CD14-positive monocyte (primary cell): ENCODE measurements at regions not wholly inside any gene's neighbourhood (a gene's known extent, or its start where the extent isn't known, plus 50 kb on each side); places are given as distances from the start of the nearest gene placed in this dataset.

ENCODE experiments used
- DNase-seq, 3 donors: peaks; one replicate each; pipeline ENCODE4 v3.0.0-alpha.2; 2011 to 2022
- H2AFZ ChIP-seq: 2 replicates; pipeline ENCODE4 v1.6.0; 2012; ENCODE audit warnings: mild to moderate bottlenecking, low read depth, low read length, inconsistent platforms; ENCODE audit not compliant: insufficient read depth, poor library complexity, severe bottlenecking
- H3K27ac ChIP-seq, 2 donors: 1 replicate in 1 of 2; 2 replicates in 1 of 2; pipeline ENCODE4 v1.5.1; 2012 to 2013; ENCODE audit warnings: low read length in 2 of 2, control low read depth in 1 of 2, inconsistent platforms in 1 of 2, low read depth in 1 of 2, mild to moderate bottlenecking in 1 of 2
- H3K27me3 ChIP-seq, 2 donors: one replicate each; pipeline versions ENCODE4 v1.6.0 to v1.6.1; 2011 to 2013; ENCODE audit warnings: low read length in 2 of 2; ENCODE audit not compliant: control insufficient read depth in 2 of 2, insufficient read depth in 2 of 2
- H3K36me3 ChIP-seq, 2 donors: replicated peaks in 1 of 2; 1 replicate in 1 of 2; 2 replicates in 1 of 2; pipeline versions ENCODE4 v1.5.1 to v1.6.1; 2012 to 2013; ENCODE audit warnings: low read length in 2 of 2, control low read depth in 1 of 2, inconsistent platforms in 1 of 2, mild to moderate bottlenecking in 1 of 2; ENCODE audit not compliant: insufficient read depth in 2 of 2, control insufficient read depth in 1 of 2
- H3K4me1 ChIP-seq, 2 donors: 1 replicate in 1 of 2; 2 replicates in 1 of 2; pipeline versions ENCODE4 v1.5.1 to v1.6.1; 2012 to 2013; ENCODE audit warnings: low read length in 2 of 2, control low read depth in 1 of 2, inconsistent platforms in 1 of 2, mild to moderate bottlenecking in 1 of 2, moderate library complexity in 1 of 2; ENCODE audit not compliant: insufficient read depth in 2 of 2, control insufficient read depth in 1 of 2
- H3K4me2 ChIP-seq: replicated peaks from 2 replicates; pipeline ENCODE3; 2012; ENCODE audit warnings: low read length, moderate library complexity, mild to moderate bottlenecking; ENCODE audit not compliant: poor library complexity, severe bottlenecking; ENCODE audit errors: extremely low read depth
- H3K4me3 ChIP-seq, 3 experiments: fragments of 200-600 bp in 1 of 3; sonication (generic) in 1 of 3; replicated peaks in 1 of 3; 1 replicate in 2 of 3; 2 replicates in 1 of 3; pipeline ENCODE4 v1.5.1; 2011 to 2013; ENCODE audit warnings: low read length in 3 of 3, mild to moderate bottlenecking in 3 of 3, control low read depth in 2 of 3, low read depth in 2 of 3, inconsistent platforms in 1 of 3, moderate library complexity in 1 of 3
- H3K79me2 ChIP-seq: 2 replicates; pipeline ENCODE4 v1.6.0; 2012; ENCODE audit warnings: mild to moderate bottlenecking, control low read depth, inconsistent platforms, low read length, moderate library complexity; ENCODE audit not compliant: insufficient read depth
- H3K9ac ChIP-seq: 2 replicates; pipeline ENCODE4 v1.6.0; 2017; ENCODE audit warnings: low read length, mild to moderate bottlenecking; ENCODE audit not compliant: insufficient read depth, poor library complexity, severe bottlenecking
- H3K9me3 ChIP-seq, 2 donors: replicated peaks in 1 of 2; 1 replicate in 1 of 2; 2 replicates in 1 of 2; pipeline versions ENCODE4 v1.5.1 to v1.6.1; 2012 to 2013; ENCODE audit warnings: low read length in 2 of 2, control low read depth in 1 of 2; ENCODE audit not compliant: control insufficient read depth in 1 of 2, insufficient read depth in 1 of 2
- H4K20me1 ChIP-seq: 2 replicates; pipeline ENCODE4 v1.6.0; 2012; ENCODE audit warnings: mild to moderate bottlenecking, low read length, control low read depth, moderate library complexity; ENCODE audit not compliant: insufficient read depth
- H3K27ac Mint-ChIP-seq, 7 donors: one replicate each; pipeline ENCODE4 v1.8.0; 2020; ENCODE audit warnings: mild to moderate bottlenecking in 7 of 7, mixed read lengths in 7 of 7, moderate library complexity in 6 of 7, inconsistent platforms in 2 of 7
- H3K27me3 Mint-ChIP-seq, 3 donors: one replicate each; pipeline ENCODE4 v1.8.0; 2021 to 2022; ENCODE audit warnings: low read depth in 3 of 3, mild to moderate bottlenecking in 3 of 3, mixed read lengths in 3 of 3, moderate library complexity in 3 of 3, inconsistent platforms in 1 of 3
- H3K36me3 Mint-ChIP-seq, 2 donors: one replicate each; pipeline ENCODE4 v1.8.0; 2020; ENCODE audit warnings: mixed read lengths in 2 of 2, inconsistent platforms in 1 of 2, mild to moderate bottlenecking in 1 of 2
- H3K4me1 Mint-ChIP-seq: one replicate; pipeline ENCODE4 v1.8.0; 2020; ENCODE audit warnings: mild to moderate bottlenecking, mixed read lengths
- H3K4me3 Mint-ChIP-seq, 2 donors: one replicate each; pipeline ENCODE4 v1.8.0; 2020; ENCODE audit warnings: mild to moderate bottlenecking in 2 of 2, mixed read lengths in 2 of 2, moderate library complexity in 1 of 2
- H3K9me3 Mint-ChIP-seq, 7 donors: one replicate each; pipeline ENCODE4 v1.8.0; 2020 to 2022; ENCODE audit warnings: mixed read lengths in 7 of 7, mild to moderate bottlenecking in 6 of 7, moderate library complexity in 6 of 7, inconsistent platforms in 2 of 7
- WGBS: methylation state at CpG from one replicate; pipeline ENCODE4 v1.1.5; 2013; ENCODE audit warnings: missing lambda C conversion rate; ENCODE audit not compliant: insufficient coverage; 5-methylcytosine and 5-hydroxymethylcytosine counted together
- intact Hi-C, 2 donors: fragments of 100-400 bp; cut with micrococcal nuclease; formaldehyde crosslinking; loops; one replicate each; pipeline versions ENCODE4 v1.15.0 to v1.15.1; 2023
- TF ChIP-seq, protein P1 (sequence below): fragments of 200-600 bp; IDR thresholded peaks from one replicate; pipeline ENCODE4 v1.8.0; 2022; ENCODE audit warnings: antibody characterized with exemption, mild to moderate bottlenecking

- Histone ChIP-seq H4K20me1 (no peaks in the 10 kb centered on the region), H3K9ac (no peak overlapping the region), H3K27ac (no peak overlapping the region), H3K79me2 (no peaks in the 10 kb centered on the region), H2AFZ (no peak overlapping the region), H3K4me2 (no peak overlapping the region), H3K36me3 (no peaks in the 10 kb centered on the region), H3K9me3 (peaks cover 17 to 30% of the 10 kb centered on the region in 2 donors), H3K4me1 (no peaks in the 10 kb centered on the region), H3K27me3 (no peaks in the 10 kb centered on the region), H3K4me3 (no peak overlapping the region)
- DNase-seq = no peak
- no peaks in the 10 kb centered on the region for H3K27me3 Mint-ChIP-seq
- no peaks in the 10 kb centered on the region for H3K4me1 Mint-ChIP-seq
- H3K27ac Mint-ChIP-seq = no peak overlapping the region
- no peaks in the 10 kb centered on the region for H3K36me3 Mint-ChIP-seq
- WGBS = 93% methylated on average over 12 of the region's 13 CpGs
- H3K4me3 Mint-ChIP-seq = no peak overlapping the region
- intact Hi-C loops = no loop called here
- TF ChIP-seq, protein P1, sequence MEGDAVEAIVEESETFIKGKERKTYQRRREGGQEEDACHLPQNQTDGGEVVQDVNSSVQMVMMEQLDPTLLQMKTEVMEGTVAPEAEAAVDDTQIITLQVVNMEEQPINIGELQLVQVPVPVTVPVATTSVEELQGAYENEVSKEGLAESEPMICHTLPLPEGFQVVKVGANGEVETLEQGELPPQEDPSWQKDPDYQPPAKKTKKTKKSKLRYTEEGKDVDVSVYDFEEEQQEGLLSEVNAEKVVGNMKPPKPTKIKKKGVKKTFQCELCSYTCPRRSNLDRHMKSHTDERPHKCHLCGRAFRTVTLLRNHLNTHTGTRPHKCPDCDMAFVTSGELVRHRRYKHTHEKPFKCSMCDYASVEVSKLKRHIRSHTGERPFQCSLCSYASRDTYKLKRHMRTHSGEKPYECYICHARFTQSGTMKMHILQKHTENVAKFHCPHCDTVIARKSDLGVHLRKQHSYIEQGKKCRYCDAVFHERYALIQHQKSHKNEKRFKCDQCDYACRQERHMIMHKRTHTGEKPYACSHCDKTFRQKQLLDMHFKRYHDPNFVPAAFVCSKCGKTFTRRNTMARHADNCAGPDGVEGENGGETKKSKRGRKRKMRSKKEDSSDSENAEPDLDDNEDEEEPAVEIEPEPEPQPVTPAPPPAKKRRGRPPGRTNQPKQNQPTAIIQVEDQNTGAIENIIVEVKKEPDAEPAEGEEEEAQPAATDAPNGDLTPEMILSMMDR = no peak
- peaks cover 9 to 29% (median 14%) of the 10 kb centered on the region in 7 donors for H3K9me3 Mint-ChIP-seq
Measured at GRCh38 chr13:89784161-89784809, 1563.2 kb upstream of the MIR17HG start.

DNA sequence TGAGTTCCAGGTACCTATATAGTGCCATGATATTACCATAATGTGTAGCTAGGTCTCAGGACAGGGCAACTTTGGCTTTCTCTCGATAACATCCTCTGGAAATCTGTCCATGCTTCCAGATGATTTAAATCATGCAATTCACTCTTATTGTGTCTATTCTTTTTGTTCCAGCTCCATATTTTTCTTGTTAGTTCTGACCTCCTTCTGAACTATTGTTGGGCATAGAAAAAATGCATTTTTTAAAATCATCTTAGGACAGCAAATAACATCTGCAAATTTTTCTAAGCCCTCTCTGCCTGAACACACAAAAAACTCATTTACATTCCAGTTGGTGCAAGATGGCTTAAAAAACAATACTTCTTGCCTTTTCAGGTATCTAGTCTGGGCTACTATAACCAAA, 1561.0 kb upstream of the MIR17HG start:
- no peak for DNase-seq
- Histone ChIP-seq H4K20me1 (no peaks in the 10 kb centered on the region), H3K79me2 (no peaks in the 10 kb centered on the region), H3K27ac (no peak overlapping the region), H3K4me1 (no peaks in the 10 kb centered on the region), H3K9me3 (peaks cover 17 to 30% of the 10 kb centered on the region in 2 donors), H3K36me3 (no peaks in the 10 kb centered on the region), H2AFZ (no peak overlapping the region), H3K4me2 (no peak overlapping the region), H3K9ac (no peak overlapping the region), H3K4me3 (no peak overlapping the region), H3K27me3 (no peaks in the 10 kb centered on the region)
- no peak overlapping the region for H3K4me3 Mint-ChIP-seq
- 100% methylated on average over 1 of the region's 1 CpG for WGBS
- H3K4me1 Mint-ChIP-seq = no peaks in the 10 kb centered on the region
- intact Hi-C loops = no loop called here
- H3K9me3 Mint-ChIP-seq = peaks cover 7 to 25% (median 14%) of the 10 kb centered on the region in 7 donors
- H3K27ac Mint-ChIP-seq = no peak overlapping the region
- H3K36me3 Mint-ChIP-seq = no peaks in the 10 kb centered on the region
- H3K27me3 Mint-ChIP-seq = no peaks in the 10 kb centered on the region
- TF ChIP-seq, protein P1 = no peak
